A549 (cell line): ENCODE measurements at regions not wholly inside any gene's neighbourhood (a gene's known extent, or its start where the extent isn't known, plus 50 kb on each side); places are given as distances from the start of the nearest gene placed in this dataset.

Experiments
- ATAC-seq, 2 experiments: fragments of 200-7000 bp in 1 of 2; fragments of >200 bp in 1 of 2; cut with Nextera tagmentation in 1 of 2; cut with Tn5 transposase in 1 of 2; 3 replicates each; pipeline versions ENCODE4 v1.8.0 to v1.9.1; 2018 to 2020; ENCODE audit warnings: mild to moderate bottlenecking in 1 of 2, moderate library complexity in 1 of 2
- CTCF ChIA-PET: fragments of 300-600 bp; sonication (Branson Sonifier 250); formaldehyde crosslinking; extraction: SDS; loops from one replicate; lab custom pipeline; 2021; ENCODE audit warnings: antibody characterized with exemption, inconsistent platforms; lab: Yijun Ruan, JAX
- POLR2A ChIA-PET: fragments of 350-600 bp; formaldehyde crosslinking; extraction: SDS; loops from one replicate; lab custom pipeline; 2021; ENCODE audit warnings: antibody characterized with exemption, inconsistent platforms; lab: Yijun Ruan, JAX
- DNase-seq, 2 experiments: peaks; one replicate each; pipeline versions ENCODE4 v3.0.0 to v3.0.0-alpha.2; 2011 to 2016; ENCODE audit warnings: low read depth in 1 of 2, low spot score in 1 of 2
- FAIRE-seq: peaks from 2 replicates; lab custom pipeline; 2011; peaks lifted over from hg19 to GRCh38; lab: Jason Lieb, UNC
- H3K27ac ChIP-seq, 2 experiments: fragments of >200 bp; sonication (Bioruptor Twin); formaldehyde crosslinking; 3 replicates each; pipeline ENCODE4 v1.5.1; 2016 to 2017
- H3K4me1 ChIP-seq: fragments of >200 bp; sonication (Bioruptor Twin); formaldehyde crosslinking; 3 replicates; pipeline ENCODE4 v1.6.1; 2016
- H3K4me2 ChIP-seq: fragments of >200 bp; sonication (Bioruptor Twin); formaldehyde crosslinking; 3 replicates; pipeline ENCODE4 v1.6.1; 2016
- H3K4me3 ChIP-seq: fragments of >200 bp; sonication (Bioruptor Twin); formaldehyde crosslinking; 3 replicates; pipeline ENCODE4 v1.5.1; 2016
- H3K9me3 ChIP-seq: fragments of >200 bp; sonication (Bioruptor Twin); formaldehyde crosslinking; 3 replicates; pipeline ENCODE4 v1.6.1; 2016
- CBX8 ChIP-seq: fragments of 200-600 bp; sonication (generic); IDR thresholded peaks from 2 replicates; pipeline ENCODE4 v1.6.1; 2016
- CEBPB ChIP-seq, 2 experiments: fragments of >200 bp in 1 of 2; sonication (Bioruptor Twin) in 1 of 2; formaldehyde crosslinking in 1 of 2; IDR thresholded peaks; 2 replicates each; pipeline ENCODE4 v1.6.1; 2012 to 2016
- CTCF ChIP-seq: fragments of >200 bp; sonication (Bioruptor Twin); formaldehyde crosslinking; IDR thresholded peaks from 3 replicates; pipeline ENCODE4 v1.5.1; 2016
- EHMT2 ChIP-seq: fragments of 200-600 bp; sonication (generic); IDR thresholded peaks from 2 replicates; pipeline ENCODE4 v1.6.1; 2016; ENCODE audit warnings: antibody characterized with exemption, low read depth, mild to moderate bottlenecking, moderate library complexity
- ESRRA ChIP-seq: fragments of 150-350 bp; IDR thresholded peaks from 2 replicates; pipeline ENCODE4 v1.6.1; 2014; ENCODE audit warnings: mild to moderate bottlenecking, low read length, borderline replicate concordance
- FOSB ChIP-seq: fragments of 250-450 bp; sonication (Bioruptor Pico); IDR thresholded peaks from 2 replicates; pipeline ENCODE4 v1.5.0; 2020; ENCODE audit warnings: mild to moderate bottlenecking, moderate library complexity
- FOSL2 ChIP-seq, 2 experiments: fragments of 450-650 bp in 1 of 2; fragments of >200 bp in 1 of 2; sonication (Bioruptor Twin) in 1 of 2; formaldehyde crosslinking; IDR thresholded peaks; 2 replicates each; pipeline versions ENCODE4 v1.5.0 to v1.6.1; 2016 to 2020; ENCODE audit warnings: mild to moderate bottlenecking in 1 of 2, moderate library complexity in 1 of 2
- FOXS1 ChIP-seq: fragments of 250-450 bp; sonication (Bioruptor Pico); IDR thresholded peaks from 2 replicates; pipeline ENCODE4 v1.5.0; 2020; ENCODE audit warnings: mild to moderate bottlenecking, moderate library complexity
- KDM1A ChIP-seq: fragments of 200-600 bp; sonication (generic); IDR thresholded peaks from 2 replicates; pipeline ENCODE4 v1.6.1; 2016; ENCODE audit warnings: low read depth, mild to moderate bottlenecking
- MYC ChIP-seq: IDR thresholded peaks from 2 replicates; pipeline ENCODE4 v1.6.1; 2012; ENCODE audit warnings: mild to moderate bottlenecking, inconsistent platforms, low read length, improper control_type of control experiment, borderline replicate concordance
- PHF8 ChIP-seq: fragments of 200-600 bp; sonication (generic); IDR thresholded peaks from 2 replicates; pipeline ENCODE4 v1.6.1; 2016; ENCODE audit warnings: low read depth, mild to moderate bottlenecking, antibody characterized with exemption, moderate library complexity, borderline replicate concordance
- RAD21 ChIP-seq, 2 experiments: fragments of >200 bp in 1 of 2; sonication (Bioruptor Twin) in 1 of 2; formaldehyde crosslinking in 1 of 2; IDR thresholded peaks in 1 of 2; conservative IDR thresholded peaks in 1 of 2; 2 replicates in 1 of 2; 3 replicates in 1 of 2; pipeline ENCODE4 v1.6.1; 2012 to 2018; ENCODE audit warnings: inconsistent platforms in 1 of 2
- SMC3 ChIP-seq: fragments of >200 bp; sonication (Bioruptor Twin); formaldehyde crosslinking; IDR thresholded peaks from 3 replicates; pipeline ENCODE4 v1.6.1; 2018; ENCODE audit warnings: inconsistent platforms
- SREBF2 ChIP-seq: fragments of 450-650 bp; IDR thresholded peaks from 2 replicates; pipeline ENCODE4 v1.6.1; 2014; ENCODE audit warnings: mild to moderate bottlenecking, moderate library complexity
- TFCP2L1 ChIP-seq: fragments of 250-450 bp; sonication (Bioruptor Pico); IDR thresholded peaks from 2 replicates; pipeline ENCODE4 v1.5.0; 2021; ENCODE audit warnings: mild to moderate bottlenecking
- TP53 ChIP-seq: fragments of 250-450 bp; sonication (Bioruptor Pico); IDR thresholded peaks from 2 replicates; pipeline ENCODE4 v1.5.0; 2021; ENCODE audit warnings: mild to moderate bottlenecking, moderate library complexity
- USF2 ChIP-seq: fragments of 450-650 bp; IDR thresholded peaks from 2 replicates; pipeline ENCODE4 v1.6.1; 2014; ENCODE audit warnings: antibody characterized with exemption
- ZC3H11A ChIP-seq: fragments of 450-650 bp; IDR thresholded peaks from 2 replicates; pipeline ENCODE4 v1.6.1; 2014; ENCODE audit warnings: antibody characterized with exemption, mild to moderate bottlenecking
- WGBS: methylation state at CpG from one replicate; pipeline ENCODE4 v1.1.6; 2017; ENCODE audit errors: missing lambda C conversion rate; 5-methylcytosine and 5-hydroxymethylcytosine counted together

GRCh38 chr13:72170571-72170970 is 303.6 kb upstream of the DACH1 start:
- Histone ChIP-seq H3K4me2 (no peak overlapping the region), H3K4me1 (no peaks in the 10 kb centered on the region)
- WGBS, result 70% methylated on average over 11 of the region's 11 CpGs
- POLR2A ChIA-PET, result no interaction called here
- FAIRE-seq, result no peak
- TF ChIP-seq MYC, result no peak
- TF ChIP-seq, all 56 proteins: peak for 0
- no peak overlapping the region for H3K4me3 ChIP-seq
- H3K9me3 ChIP-seq, result no peaks in the 10 kb centered on the region
- ATAC-seq (no peak), DNase-seq (no peak)
- no peak overlapping the region for H3K27ac ChIP-seq
- CTCF ChIA-PET, result no interaction called here

- H3K27ac ChIP-seq, result no peak overlapping the region
- no peak overlapping the region for H3K4me2 ChIP-seq
- no peaks in the 10 kb centered on the region for H3K9me3 ChIP-seq
- TF ChIP-seq CTCF (no peak), FOXS1 (no peak), FOSL2 (IDR thresholded peaks at IDR 0.05) (no peak), FOSL2 (CRISPR knock-in tag; IDR thresholded peaks at IDR 0.05) (no peak), ZC3H11A (no peak), KDM1A (no peak), ESRRA (no peak), PHF8 (no peak)
- ChIA-PET CTCF (no interaction called here), POLR2A (no interaction called here)
- no peak for ATAC-seq
- 56% methylated on average over 8 of the region's 8 CpGs for WGBS
- FAIRE-seq, result no peak
- H3K4me1 ChIP-seq, result no peaks in the 10 kb centered on the region
- no peak overlapping the region for H3K4me3 ChIP-seq
- no peak for DNase-seq
Measured at GRCh38 chr13:72168126-72168855, 301.3 kb upstream of the DACH1 start.

- ATAC-seq (no peak), DNase-seq (no peak), FAIRE-seq (no peak)
- Histone ChIP-seq H3K4me1 (no peaks in the 10 kb centered on the region), H3K9me3 (no peaks in the 10 kb centered on the region), H3K4me3 (no peak overlapping the region), H3K4me2 (no peak overlapping the region), H3K27ac (no peak overlapping the region)
- ChIA-PET POLR2A (no interaction called here), CTCF (no interaction called here)
- 11% methylated on average over 2 of the region's 2 CpGs for WGBS
- TF ChIP-seq USF2, result no peak
- TF ChIP-seq EHMT2, result no peak
- TF ChIP-seq RAD21 (conservative IDR thresholded peaks at IDR 0.05 in 1 of 2, IDR thresholded peaks at IDR 0.05 in 1 of 2), result no peak
- TF ChIP-seq FOSB (CRISPR knock-in tag), result no peak
- TF ChIP-seq CEBPB (IDR thresholded peaks at IDR 0.05), result no peak
- no peak for TF ChIP-seq TFCP2L1 (CRISPR knock-in tag)
- TF ChIP-seq SREBF2, result no peak
- no peak for TF ChIP-seq SMC3
- TF ChIP-seq CTCF, result no peak
- no peak for TF ChIP-seq CBX8
- TF ChIP-seq TP53 (CRISPR knock-in tag), result no peak
- TF ChIP-seq ESRRA, result no peak
Measured at GRCh38 chr13:72166102-72166650, 299.2 kb upstream of the DACH1 start.
